ENCODE measurements at regions not wholly inside any gene's neighbourhood (a gene's known extent, or its start where the extent isn't known, plus 50 kb on each side); places are given as distances from the start of the nearest gene placed in this dataset.
A peak's percentile ranks its signal among the peaks of the same experiment; 100 is the strongest.

GRCh38 chr7:25622695-25623094, 394.4 kb upstream of the NPVF start:
- BruUV-seq (replicated peaks): no TSS peak
- Histone ChIP-seq H3K4me2 (ENCODE audit: low read length) (no peak overlapping the region), H3K27me3 (ENCODE audit: low read length) (peaks cover 3% of the 10 kb centered on the region; the same call in 1 of the 2 replicates), H3K9me3 (ENCODE audit: low read length) (no peaks in the 10 kb centered on the region), H3F3A (ENCODE audit: low read length, unreplicated experiment) (no peaks in the 10 kb centered on the region), H3K4me3 (ENCODE audit: low read length) (no peak overlapping the region), H3K9ac (ENCODE audit: low read length) (no peak overlapping the region), H3K27ac (ENCODE audit: low read length) (no peak overlapping the region), H4K20me1 (ENCODE audit: low read length) (no peaks in the 10 kb centered on the region), H3K4me1 (ENCODE audit: insufficient read depth, low read length) (no peaks in the 10 kb centered on the region), H3K36me3 (ENCODE audit: low read depth, low read length) (no peaks in the 10 kb centered on the region), H3K79me2 (ENCODE audit: low read length) (no peaks in the 10 kb centered on the region), H3K9me2 (replicated peaks; ENCODE audit: low read length) (no peaks in the 10 kb centered on the region), H2AFZ (ENCODE audit: low read length) (no peak overlapping the region)
- ChIA-PET CTCF (no interaction called here), POLR2A (ENCODE audit: unreplicated experiment) (no interaction called here)
- no peak for ATAC-seq
- intact Hi-C loops (cut with micrococcal nuclease): no loop called here
- DNase-seq: no peak
- no peak for TF ChIP-seq EZH2phosphoT487 (IDR thresholded peaks at IDR 0.05; ENCODE audit: borderline replicate concordance, low read length)
- TF ChIP-seq, protein P1, sequence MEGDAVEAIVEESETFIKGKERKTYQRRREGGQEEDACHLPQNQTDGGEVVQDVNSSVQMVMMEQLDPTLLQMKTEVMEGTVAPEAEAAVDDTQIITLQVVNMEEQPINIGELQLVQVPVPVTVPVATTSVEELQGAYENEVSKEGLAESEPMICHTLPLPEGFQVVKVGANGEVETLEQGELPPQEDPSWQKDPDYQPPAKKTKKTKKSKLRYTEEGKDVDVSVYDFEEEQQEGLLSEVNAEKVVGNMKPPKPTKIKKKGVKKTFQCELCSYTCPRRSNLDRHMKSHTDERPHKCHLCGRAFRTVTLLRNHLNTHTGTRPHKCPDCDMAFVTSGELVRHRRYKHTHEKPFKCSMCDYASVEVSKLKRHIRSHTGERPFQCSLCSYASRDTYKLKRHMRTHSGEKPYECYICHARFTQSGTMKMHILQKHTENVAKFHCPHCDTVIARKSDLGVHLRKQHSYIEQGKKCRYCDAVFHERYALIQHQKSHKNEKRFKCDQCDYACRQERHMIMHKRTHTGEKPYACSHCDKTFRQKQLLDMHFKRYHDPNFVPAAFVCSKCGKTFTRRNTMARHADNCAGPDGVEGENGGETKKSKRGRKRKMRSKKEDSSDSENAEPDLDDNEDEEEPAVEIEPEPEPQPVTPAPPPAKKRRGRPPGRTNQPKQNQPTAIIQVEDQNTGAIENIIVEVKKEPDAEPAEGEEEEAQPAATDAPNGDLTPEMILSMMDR (conservative IDR thresholded peaks at IDR 0.05; ENCODE audit: low read depth, low read length): no peak
- no peak for TF ChIP-seq EZH2 (IDR thresholded peaks at IDR 0.05; ENCODE audit: low read length, unreplicated experiment)

DNA sequence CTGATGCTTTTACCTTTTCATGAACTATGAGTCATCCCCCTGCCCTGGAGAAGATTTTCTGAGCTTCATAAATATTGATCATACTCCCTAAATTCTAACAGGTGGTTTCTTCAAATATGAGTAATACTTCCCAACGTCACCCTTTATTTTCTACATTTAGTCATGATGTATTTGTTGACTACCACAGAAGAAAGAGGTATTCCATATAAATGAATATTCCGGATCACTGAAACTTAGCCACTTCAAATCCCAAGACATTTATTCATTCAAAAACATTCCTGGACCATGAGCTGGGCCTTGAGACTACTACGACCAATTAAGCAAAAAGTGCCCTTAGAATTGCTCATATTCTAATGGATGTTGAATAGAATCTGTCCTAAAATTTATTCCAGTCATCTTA, 395.8 kb upstream of the NPVF start:
- Histone ChIP-seq H3K9ac (ENCODE audit: low read length) (no peak overlapping the region), H3F3A (ENCODE audit: low read length, unreplicated experiment) (no peaks in the 10 kb centered on the region), H3K79me2 (ENCODE audit: low read length) (no peaks in the 10 kb centered on the region), H3K27me3 (ENCODE audit: low read length) (peaks cover 3% of the 10 kb centered on the region; the same call in 1 of the 2 replicates), H3K27ac (ENCODE audit: low read length) (no peak overlapping the region), H3K4me3 (ENCODE audit: low read length) (no peak overlapping the region), H3K9me2 (replicated peaks; ENCODE audit: low read length) (no peaks in the 10 kb centered on the region), H3K4me2 (ENCODE audit: low read length) (no peak overlapping the region), H3K9me3 (ENCODE audit: low read length) (no peaks in the 10 kb centered on the region), H3K4me1 (ENCODE audit: insufficient read depth, low read length) (no peaks in the 10 kb centered on the region), H4K20me1 (ENCODE audit: low read length) (no peaks in the 10 kb centered on the region), H2AFZ (ENCODE audit: low read length) (no peak overlapping the region), H3K36me3 (ENCODE audit: low read depth, low read length) (no peaks in the 10 kb centered on the region)
- intact Hi-C loops (cut with micrococcal nuclease): no loop called here
- ChIA-PET POLR2A (ENCODE audit: unreplicated experiment) (no interaction called here), CTCF (no interaction called here)
- ATAC-seq (no peak), DNase-seq (peak; percentile 1)
- TF ChIP-seq, protein P1 (conservative IDR thresholded peaks at IDR 0.05; ENCODE audit: low read depth, low read length): no peak
- TF ChIP-seq EZH2 (IDR thresholded peaks at IDR 0.05; ENCODE audit: low read length, unreplicated experiment) (no peak), EZH2phosphoT487 (IDR thresholded peaks at IDR 0.05; ENCODE audit: borderline replicate concordance, low read length) (no peak)
- BruUV-seq (replicated peaks): no TSS peak

- no peaks in the 10 kb centered on the region for H3F3A ChIP-seq (ENCODE audit: low read length, unreplicated experiment)
- BruUV-seq (replicated peaks): no TSS peak
- ChIA-PET CTCF (interaction anchor here (0.6 kb wide), 1 partner anchor 29 kb away, joined by 3 read pairs; no protein-coding TSS in a partner anchor), POLR2A (ENCODE audit: unreplicated experiment) (no interaction called here)
- peaks cover 4% of the 10 kb centered on the region; the same call in 1 of the 2 replicates for H3K27me3 ChIP-seq (ENCODE audit: low read length)
- H3K36me3 ChIP-seq (ENCODE audit: low read depth, low read length): no peaks in the 10 kb centered on the region
- no peaks in the 10 kb centered on the region for H3K79me2 ChIP-seq (ENCODE audit: low read length)
- no peaks in the 10 kb centered on the region for H3K9me2 ChIP-seq (replicated peaks; ENCODE audit: low read length)
- H2AFZ ChIP-seq (ENCODE audit: low read length): no peak overlapping the region
- intact Hi-C loops (cut with micrococcal nuclease): no loop called here
- H3K9me3 ChIP-seq (ENCODE audit: low read length): no peaks in the 10 kb centered on the region
- no peak overlapping the region for H3K4me3 ChIP-seq (ENCODE audit: low read length)
- H4K20me1 ChIP-seq (ENCODE audit: low read length): no peaks in the 10 kb centered on the region
- DNase-seq (no peak), ATAC-seq (no peak)
- TF ChIP-seq EZH2 (IDR thresholded peaks at IDR 0.05; ENCODE audit: low read length, unreplicated experiment): no peak
- TF ChIP-seq, protein P1 (conservative IDR thresholded peaks at IDR 0.05; ENCODE audit: low read depth, low read length): no peak
- TF ChIP-seq EZH2phosphoT487 (IDR thresholded peaks at IDR 0.05; ENCODE audit: borderline replicate concordance, low read length): no peak
- H3K4me2 ChIP-seq (ENCODE audit: low read length): no peak overlapping the region
- no peak overlapping the region for H3K27ac ChIP-seq (ENCODE audit: low read length)
- no peak overlapping the region for H3K9ac ChIP-seq (ENCODE audit: low read length)
- H3K4me1 ChIP-seq (ENCODE audit: insufficient read depth, low read length): no peaks in the 10 kb centered on the region
Observed at GRCh38 chr7:25624833-25625232, 396.5 kb upstream of the NPVF start.

Data from PC-3 (cell line).